Panc1 (cell line): ENCODE measurements at regions not wholly inside any gene's neighbourhood (a gene's known extent, or its start where the extent isn't known, plus 50 kb on each side); places are given as distances from the start of the nearest gene placed in this dataset.
"Not testable (repeated sequence)": the region's sequence is repeated elsewhere in the genome, so short reads cannot be mapped to it uniquely, and the experiment has no call there.

Experiments
- ATAC-seq: fragments of 200-7000 bp; cut with Tn5 transposase; 2 replicates; pipeline ENCODE4 v1.9.1; 2020; ENCODE audit warnings: mild to moderate bottlenecking, moderate library complexity
- BruUV-seq: library from RNA; stranded (reverse); fragments of 400-500 nt; replicated peaks from 2 replicates; lab custom pipeline; 2021; lab: Mats Ljungman, UMichigan
- CTCF ChIA-PET: fragments of 300-600 bp; sonication (Branson Sonifier 250); formaldehyde crosslinking; loops from one replicate; lab custom pipeline; 2022; ENCODE audit warnings: antibody characterized with exemption; lab: Charles Lee
- POLR2A ChIA-PET: fragments of 300-600 bp; sonication (Branson Sonifier 250); formaldehyde crosslinking; loops from one replicate; lab custom pipeline; 2022; ENCODE audit warnings: antibody characterized with exemption; lab: Charles Lee
- DNase-seq: peaks from one replicate; pipeline ENCODE4 v3.0.0-alpha.2; 2010; ENCODE audit warnings: low read depth, low spot score
- H3K27ac ChIP-seq: 2 replicates; pipeline ENCODE4 v1.5.1; 2011; ENCODE audit warnings: mild to moderate bottlenecking, low read length, inconsistent platforms
- H3K27me3 ChIP-seq: fragments of 200-500 bp; sonication (Bioruptor generic); 2 replicates; pipeline ENCODE4 v1.6.0; 2014; ENCODE audit warnings: low read length, inconsistent platforms; ENCODE audit not compliant: control insufficient read depth, insufficient read depth
- H3K36me3 ChIP-seq: fragments of 200-500 bp; sonication (Bioruptor generic); 2 replicates; pipeline ENCODE4 v1.5.1; 2014; ENCODE audit warnings: inconsistent platforms, mild to moderate bottlenecking, low read length, moderate library complexity; ENCODE audit not compliant: control insufficient read depth, insufficient read depth
- H3K4me1 ChIP-seq: 2 replicates; pipeline ENCODE4 v1.5.1; 2011; ENCODE audit warnings: inconsistent platforms, mild to moderate bottlenecking, low read length, moderate library complexity; ENCODE audit not compliant: control insufficient read depth, insufficient read depth
- H3K4me3 ChIP-seq, 2 experiments: 2 replicates each; pipeline ENCODE4 v1.5.1; 2011 to 2012; ENCODE audit warnings: low read depth in 2 of 2, low read length in 2 of 2, mild to moderate bottlenecking in 2 of 2, inconsistent platforms in 1 of 2, moderate library complexity in 1 of 2
- H3K9me3 ChIP-seq: fragments of 200-500 bp; sonication (Bioruptor generic); 2 replicates; pipeline ENCODE4 v1.5.1; 2014; ENCODE audit warnings: low read depth, mild to moderate bottlenecking, inconsistent platforms, low read length, moderate library complexity; ENCODE audit not compliant: control insufficient read depth, insufficient read depth
- POLR2AphosphoS5 ChIP-seq: IDR thresholded peaks from 2 replicates; pipeline ENCODE4 v1.6.1; 2012; ENCODE audit warnings: mild to moderate bottlenecking, low read depth, low read length, moderate library complexity
- SIN3A ChIP-seq: IDR thresholded peaks from 2 replicates; pipeline ENCODE4 v1.6.1; 2012; ENCODE audit warnings: low read depth, mild to moderate bottlenecking, low read length, moderate library complexity, borderline replicate concordance; ENCODE audit not compliant: insufficient read depth
- TCF7L2 ChIP-seq: IDR thresholded peaks from 2 replicates; pipeline ENCODE4 v1.6.1; 2011; ENCODE audit warnings: mild to moderate bottlenecking, low read depth, low read length, inconsistent platforms
- in situ Hi-C: cut with HindIII; loops from 2 replicates; pipeline ENCODE4 v1.10.0; 2016; ENCODE audit warnings: low sequenced_read_pairs, low pct_unique_long_range_greater_than_20kb
- intact Hi-C: fragments of 100-400 bp; cut with micrococcal nuclease; formaldehyde crosslinking; loops from one replicate; pipeline ENCODE4 v1.10.0; 2022; ENCODE audit not compliant: unreplicated experiment
- TF ChIP-seq, protein P1 (sequence below), 2 experiments: IDR thresholded peaks; 2 replicates each; pipeline ENCODE4 v1.6.1; 2011 to 2012; ENCODE audit warnings: low read depth in 2 of 2, control low read depth in 1 of 2, low read length in 1 of 2, mild to moderate bottlenecking in 1 of 2, moderate library complexity in 1 of 2; ENCODE audit not compliant: insufficient read depth in 1 of 2
- TF ChIP-seq, protein P2 (sequence below): fragments of 450-650 bp; IDR thresholded peaks from 2 replicates; pipeline ENCODE4 v1.5.1; 2017; ENCODE audit warnings: mild to moderate bottlenecking

DNA sequence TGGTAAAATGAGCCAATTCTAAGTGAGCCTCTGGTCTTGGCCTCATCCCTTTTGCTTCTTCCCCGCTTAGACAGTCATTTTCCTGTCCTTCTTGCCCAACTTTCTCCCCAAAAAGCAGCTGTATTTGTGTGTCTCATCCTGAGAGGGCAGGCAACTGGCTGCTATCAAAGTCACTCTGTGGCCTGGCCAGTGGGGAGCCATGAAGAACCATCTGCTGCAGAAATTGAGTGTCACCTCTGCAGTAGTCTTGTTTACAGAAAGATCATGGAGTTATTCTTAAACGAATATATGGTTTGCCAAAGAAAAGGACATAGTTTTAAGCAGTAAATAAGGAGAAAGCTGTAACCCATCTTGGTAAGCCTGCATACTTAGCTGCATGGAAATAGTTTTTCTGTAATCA, 233.6 kb upstream of the ELAVL2 start:
- Histone ChIP-seq H3K4me3 (no peak overlapping the region), H3K27me3 (no peaks in the 10 kb centered on the region), H3K36me3 (no peaks in the 10 kb centered on the region), H3K27ac (no peak overlapping the region), H3K4me1 (no peaks in the 10 kb centered on the region), H3K9me3 (no peaks in the 10 kb centered on the region)
- no peak for DNase-seq
- BruUV-seq = no TSS peak
- ATAC-seq = no peak
- in situ Hi-C loops = no loop called here
- ChIA-PET POLR2A (no interaction called here), CTCF (no interaction called here)
- TF ChIP-seq, protein P1, sequence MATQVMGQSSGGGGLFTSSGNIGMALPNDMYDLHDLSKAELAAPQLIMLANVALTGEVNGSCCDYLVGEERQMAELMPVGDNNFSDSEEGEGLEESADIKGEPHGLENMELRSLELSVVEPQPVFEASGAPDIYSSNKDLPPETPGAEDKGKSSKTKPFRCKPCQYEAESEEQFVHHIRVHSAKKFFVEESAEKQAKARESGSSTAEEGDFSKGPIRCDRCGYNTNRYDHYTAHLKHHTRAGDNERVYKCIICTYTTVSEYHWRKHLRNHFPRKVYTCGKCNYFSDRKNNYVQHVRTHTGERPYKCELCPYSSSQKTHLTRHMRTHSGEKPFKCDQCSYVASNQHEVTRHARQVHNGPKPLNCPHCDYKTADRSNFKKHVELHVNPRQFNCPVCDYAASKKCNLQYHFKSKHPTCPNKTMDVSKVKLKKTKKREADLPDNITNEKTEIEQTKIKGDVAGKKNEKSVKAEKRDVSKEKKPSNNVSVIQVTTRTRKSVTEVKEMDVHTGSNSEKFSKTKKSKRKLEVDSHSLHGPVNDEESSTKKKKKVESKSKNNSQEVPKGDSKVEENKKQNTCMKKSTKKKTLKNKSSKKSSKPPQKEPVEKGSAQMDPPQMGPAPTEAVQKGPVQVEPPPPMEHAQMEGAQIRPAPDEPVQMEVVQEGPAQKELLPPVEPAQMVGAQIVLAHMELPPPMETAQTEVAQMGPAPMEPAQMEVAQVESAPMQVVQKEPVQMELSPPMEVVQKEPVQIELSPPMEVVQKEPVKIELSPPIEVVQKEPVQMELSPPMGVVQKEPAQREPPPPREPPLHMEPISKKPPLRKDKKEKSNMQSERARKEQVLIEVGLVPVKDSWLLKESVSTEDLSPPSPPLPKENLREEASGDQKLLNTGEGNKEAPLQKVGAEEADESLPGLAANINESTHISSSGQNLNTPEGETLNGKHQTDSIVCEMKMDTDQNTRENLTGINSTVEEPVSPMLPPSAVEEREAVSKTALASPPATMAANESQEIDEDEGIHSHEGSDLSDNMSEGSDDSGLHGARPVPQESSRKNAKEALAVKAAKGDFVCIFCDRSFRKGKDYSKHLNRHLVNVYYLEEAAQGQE (IDR thresholded peaks at IDR 0.05; ENCODE audit: insufficient read depth in 1 of 2, low read depth in 2 of 2, low read length in 1 of 2) = no peak
- TF ChIP-seq POLR2AphosphoS5 (no peak), SIN3A (no peak), TCF7L2 (no peak)
- TF ChIP-seq, protein P2, sequence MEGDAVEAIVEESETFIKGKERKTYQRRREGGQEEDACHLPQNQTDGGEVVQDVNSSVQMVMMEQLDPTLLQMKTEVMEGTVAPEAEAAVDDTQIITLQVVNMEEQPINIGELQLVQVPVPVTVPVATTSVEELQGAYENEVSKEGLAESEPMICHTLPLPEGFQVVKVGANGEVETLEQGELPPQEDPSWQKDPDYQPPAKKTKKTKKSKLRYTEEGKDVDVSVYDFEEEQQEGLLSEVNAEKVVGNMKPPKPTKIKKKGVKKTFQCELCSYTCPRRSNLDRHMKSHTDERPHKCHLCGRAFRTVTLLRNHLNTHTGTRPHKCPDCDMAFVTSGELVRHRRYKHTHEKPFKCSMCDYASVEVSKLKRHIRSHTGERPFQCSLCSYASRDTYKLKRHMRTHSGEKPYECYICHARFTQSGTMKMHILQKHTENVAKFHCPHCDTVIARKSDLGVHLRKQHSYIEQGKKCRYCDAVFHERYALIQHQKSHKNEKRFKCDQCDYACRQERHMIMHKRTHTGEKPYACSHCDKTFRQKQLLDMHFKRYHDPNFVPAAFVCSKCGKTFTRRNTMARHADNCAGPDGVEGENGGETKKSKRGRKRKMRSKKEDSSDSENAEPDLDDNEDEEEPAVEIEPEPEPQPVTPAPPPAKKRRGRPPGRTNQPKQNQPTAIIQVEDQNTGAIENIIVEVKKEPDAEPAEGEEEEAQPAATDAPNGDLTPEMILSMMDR = no peak
- intact Hi-C loops = no loop called here

DNA sequence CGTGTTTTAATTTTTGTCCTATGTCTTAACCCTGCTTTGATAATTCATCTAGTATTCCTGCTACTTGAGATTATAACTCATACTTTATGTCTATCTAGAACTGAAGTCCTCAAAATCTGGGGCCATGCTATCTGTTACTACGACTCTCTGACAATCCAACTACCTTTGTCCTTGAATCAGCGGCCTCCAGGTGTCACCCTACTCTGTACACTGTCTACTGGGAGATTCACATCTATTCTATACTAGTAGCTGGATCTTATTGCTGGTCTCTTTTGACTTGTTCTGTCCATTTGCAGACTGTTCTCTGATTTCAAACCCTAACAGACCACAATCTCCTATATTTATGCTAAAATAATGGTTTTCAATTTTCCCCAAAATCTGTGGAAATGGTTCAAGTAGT, 225.5 kb upstream of the ELAVL2 start:
- no peak for DNase-seq

DNA sequence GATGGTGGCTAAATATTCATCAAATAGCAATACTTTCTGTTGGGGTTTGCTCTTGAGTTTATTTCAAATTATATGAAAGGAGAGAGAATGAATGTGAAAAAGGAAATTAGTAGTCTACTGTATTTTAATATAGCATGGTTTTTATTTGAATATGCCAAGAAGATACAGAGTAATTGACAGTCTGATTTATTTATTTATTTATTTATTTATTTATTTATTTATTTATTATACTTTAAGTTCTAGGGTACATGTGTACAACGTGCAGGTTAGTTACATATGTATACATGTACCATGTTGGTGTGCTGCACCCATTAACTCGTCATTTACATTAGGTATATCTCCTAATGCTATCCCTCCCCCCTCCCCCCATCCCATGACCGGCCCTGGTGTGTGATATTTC, 224.2 kb upstream of the ELAVL2 start:
- H3K4me1 ChIP-seq, in situ Hi-C loops, DNase-seq, POLR2A ChIA-PET, H3K9me3 ChIP-seq, CTCF ChIA-PET, H3K27ac ChIP-seq, intact Hi-C loops, H3K36me3 ChIP-seq, BruUV-seq, ATAC-seq, H3K27me3 ChIP-seq, H3K4me3 ChIP-seq: not testable (repeated sequence)

More for the DNA sequence above, 225.5 kb upstream of the ELAVL2 start:
- Histone ChIP-seq H3K4me3 (no peak overlapping the region), H3K9me3 (no peaks in the 10 kb centered on the region), H3K4me1 (no peaks in the 10 kb centered on the region), H3K27ac (no peak overlapping the region), H3K27me3 (no peaks in the 10 kb centered on the region), H3K36me3 (no peaks in the 10 kb centered on the region)
- CTCF ChIA-PET = no interaction called here
- in situ Hi-C loops (no loop called here), intact Hi-C loops (no loop called here)
- TF ChIP-seq, protein P1 (IDR thresholded peaks at IDR 0.05; ENCODE audit: insufficient read depth in 1 of 2, low read depth in 2 of 2, low read length in 1 of 2) = no peak
- no peak for TF ChIP-seq TCF7L2
- no peak for TF ChIP-seq POLR2AphosphoS5
- TF ChIP-seq SIN3A = no peak
- TF ChIP-seq, protein P2 = no peak
- ATAC-seq = no peak
- BruUV-seq = no TSS peak
- POLR2A ChIA-PET = no interaction called here
